Memory B cell (primary cell): ENCODE measurements at regions not wholly inside any gene's neighbourhood (a gene's known extent, or its start where the extent isn't known, plus 50 kb on each side); places are given as distances from the start of the nearest gene placed in this dataset.

ENCODE experiments used
- ATAC-seq: fragments of 150-1000 bp; cut with Tn5 transposase; 2 replicates; pipeline ENCODE4 v1.10.0; 2021; ENCODE audit warnings: low read depth, mild to moderate bottlenecking, moderate library complexity
- DNase-seq, 2 donors: peaks; one replicate each; pipeline ENCODE4 v3.0.0; 2022; ENCODE audit warnings: low spot score in 2 of 2
- H3K27ac Mint-ChIP-seq: one replicate; pipeline ENCODE4 v1.8.0; 2022; ENCODE audit warnings: mild to moderate bottlenecking, moderate library complexity, mixed read lengths
- H3K27me3 Mint-ChIP-seq: one replicate; pipeline ENCODE4 v1.8.0; 2022; ENCODE audit warnings: mixed read lengths
- H3K36me3 Mint-ChIP-seq: one replicate; pipeline ENCODE4 v1.8.0; 2022; ENCODE audit warnings: mild to moderate bottlenecking, mixed read lengths
- H3K4me1 Mint-ChIP-seq: one replicate; pipeline ENCODE4 v1.8.0; 2022; ENCODE audit warnings: mixed read lengths
- H3K4me3 Mint-ChIP-seq: one replicate; pipeline ENCODE4 v1.8.0; 2022; ENCODE audit warnings: mild to moderate bottlenecking, moderate library complexity, mixed read lengths
- H3K9me3 Mint-ChIP-seq: one replicate; pipeline ENCODE4 v1.8.0; 2022; ENCODE audit warnings: mixed read lengths

- Mint-ChIP-seq H3K36me3 (no peaks in the 10 kb centered on the region), H3K9me3 (peaks cover 4% of the 10 kb centered on the region), H3K4me3 (no peak overlapping the region), H3K27ac (no peak overlapping the region), H3K27me3 (no peaks in the 10 kb centered on the region), H3K4me1 (no peaks in the 10 kb centered on the region)
- DNase-seq: no peak
- no peak for ATAC-seq
These were observed 304.6 kb upstream of the TENM3 start for GRCh38 chr4:181938631-181939030.

- no peak overlapping the region for H3K27ac Mint-ChIP-seq
- H3K36me3 Mint-ChIP-seq: no peaks in the 10 kb centered on the region
- no peak for ATAC-seq
- no peaks in the 10 kb centered on the region for H3K27me3 Mint-ChIP-seq
- H3K4me3 Mint-ChIP-seq: no peak overlapping the region
- no peaks in the 10 kb centered on the region for H3K4me1 Mint-ChIP-seq
- H3K9me3 Mint-ChIP-seq: peaks cover 4% of the 10 kb centered on the region
- DNase-seq: no peak
These were observed 303.8 kb upstream of the TENM3 start for GRCh38 chr4:181939199-181939945.

DNA sequence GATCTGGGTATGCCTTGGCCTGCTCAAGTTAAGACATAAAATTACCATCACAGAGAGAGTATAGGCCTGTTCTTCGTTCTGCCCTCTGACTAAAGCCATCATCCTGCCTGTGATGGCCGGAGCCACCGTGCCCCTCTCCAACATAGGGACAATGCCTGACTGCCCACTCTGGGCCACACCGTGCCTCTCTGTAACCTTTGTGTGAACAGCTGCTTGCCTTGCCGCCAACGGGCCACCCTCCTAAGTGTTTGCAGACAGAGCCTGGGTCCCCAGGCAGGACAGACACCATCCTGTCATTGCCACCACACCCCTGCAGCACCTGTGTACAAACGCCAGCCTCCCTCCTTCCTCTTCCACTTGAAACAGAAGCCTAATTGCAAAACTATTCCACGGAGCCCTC, 298.7 kb upstream of the TENM3 start:
- DNase-seq (no peak), ATAC-seq (no peak)
- no peaks in the 10 kb centered on the region for H3K36me3 Mint-ChIP-seq
- H3K27me3 Mint-ChIP-seq: no peaks in the 10 kb centered on the region
- no peaks in the 10 kb centered on the region for H3K4me1 Mint-ChIP-seq
- H3K4me3 Mint-ChIP-seq: no peak overlapping the region
- H3K9me3 Mint-ChIP-seq: no peaks in the 10 kb centered on the region
- no peak overlapping the region for H3K27ac Mint-ChIP-seq

GRCh38 chr4:181946902-181947301, 296.3 kb upstream of the TENM3 start:
- H3K27me3 Mint-ChIP-seq: no peaks in the 10 kb centered on the region
- ATAC-seq (no peak), DNase-seq (no peak)
- H3K4me3 Mint-ChIP-seq: no peak overlapping the region
- no peaks in the 10 kb centered on the region for H3K4me1 Mint-ChIP-seq
- no peaks in the 10 kb centered on the region for H3K36me3 Mint-ChIP-seq
- H3K9me3 Mint-ChIP-seq: no peaks in the 10 kb centered on the region
- no peak overlapping the region for H3K27ac Mint-ChIP-seq

- no peaks in the 10 kb centered on the region for H3K9me3 Mint-ChIP-seq
- no peaks in the 10 kb centered on the region for H3K36me3 Mint-ChIP-seq
- no peak overlapping the region for H3K4me3 Mint-ChIP-seq
- DNase-seq: no peak
- no peaks in the 10 kb centered on the region for H3K4me1 Mint-ChIP-seq
- H3K27ac Mint-ChIP-seq: no peak overlapping the region
- ATAC-seq: no peak
- no peaks in the 10 kb centered on the region for H3K27me3 Mint-ChIP-seq
These were observed 294.3 kb upstream of the TENM3 start for GRCh38 chr4:181948839-181949382.

DNA sequence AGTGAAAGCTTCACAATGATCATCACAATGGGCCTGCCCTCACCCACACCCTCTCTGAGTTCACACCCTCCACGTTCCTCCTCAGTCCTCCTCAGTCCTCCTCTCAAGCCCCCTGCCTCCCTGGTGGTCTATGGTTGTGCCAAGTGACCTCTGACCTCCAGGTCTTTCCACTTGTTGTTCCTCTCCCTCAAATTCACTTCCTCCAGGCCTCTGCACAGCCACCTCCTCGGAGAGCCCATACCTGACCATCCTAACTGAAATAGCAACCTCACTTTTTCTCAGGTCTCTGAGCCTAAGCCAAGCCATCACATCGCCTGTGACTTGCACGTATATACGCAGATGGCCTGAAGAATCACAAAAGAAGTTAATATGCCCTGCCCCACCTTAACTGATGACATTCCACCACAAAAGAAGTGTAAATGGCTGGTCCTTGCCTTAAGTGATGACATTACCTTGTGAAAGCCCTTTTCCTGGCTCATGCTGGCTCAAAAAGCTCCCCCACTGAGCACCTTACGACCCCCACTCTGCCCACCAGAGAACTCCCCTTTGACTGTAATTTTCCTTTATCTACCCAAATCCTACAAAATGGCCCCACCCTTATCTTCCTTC, 293.4 kb upstream of the TENM3 start:
- ATAC-seq (no peak), DNase-seq (no peak)
- no peaks in the 10 kb centered on the region for H3K4me1 Mint-ChIP-seq
- no peaks in the 10 kb centered on the region for H3K36me3 Mint-ChIP-seq
- no peak overlapping the region for H3K27ac Mint-ChIP-seq
- H3K27me3 Mint-ChIP-seq: no peaks in the 10 kb centered on the region
- no peaks in the 10 kb centered on the region for H3K9me3 Mint-ChIP-seq
- H3K4me3 Mint-ChIP-seq: no peak overlapping the region

DNA sequence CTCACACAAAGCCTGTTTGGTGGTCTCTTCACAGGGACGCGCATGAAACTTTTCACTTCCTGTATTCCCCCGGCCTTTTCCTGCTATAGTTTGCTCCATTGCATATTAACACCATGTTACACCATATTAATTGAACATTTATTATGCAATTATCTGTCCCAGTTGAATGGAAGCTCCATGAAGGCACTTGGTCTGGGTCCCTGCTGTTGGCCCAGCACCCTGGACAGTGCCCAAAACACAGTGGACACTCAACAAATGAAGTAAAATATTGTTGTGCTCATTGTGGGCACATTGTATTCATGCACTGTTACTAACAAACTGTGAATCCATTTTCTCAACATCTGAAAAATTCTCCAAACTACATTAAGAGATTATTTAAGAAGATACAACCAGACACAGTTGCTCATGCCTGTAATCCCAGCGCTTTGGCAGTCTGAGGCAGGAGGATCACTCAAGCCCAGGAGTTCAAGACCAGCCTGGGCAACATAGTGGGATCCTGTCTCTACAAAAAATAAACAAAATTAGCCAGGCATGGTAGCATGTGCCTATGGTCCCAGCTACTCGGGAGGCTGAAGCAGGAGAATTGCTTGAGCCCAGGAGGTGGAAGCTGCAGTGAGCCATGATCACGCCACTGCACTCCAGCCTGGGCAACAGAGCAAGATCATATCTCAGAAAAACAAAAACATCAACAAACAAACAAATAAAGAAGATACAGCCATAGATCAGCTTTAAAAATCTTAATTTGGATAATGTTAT, 292.7 kb upstream of the TENM3 start:
- Mint-ChIP-seq H3K27ac (no peak overlapping the region), H3K36me3 (no peaks in the 10 kb centered on the region), H3K4me1 (no peaks in the 10 kb centered on the region), H3K4me3 (no peak overlapping the region), H3K9me3 (no peaks in the 10 kb centered on the region), H3K27me3 (no peaks in the 10 kb centered on the region)
- DNase-seq (no peak), ATAC-seq (no peak)

GRCh38 chr4:181951265-181951664, 291.9 kb upstream of the TENM3 start:
- Mint-ChIP-seq H3K4me1 (no peaks in the 10 kb centered on the region), H3K36me3 (no peaks in the 10 kb centered on the region), H3K9me3 (no peaks in the 10 kb centered on the region), H3K4me3 (no peak overlapping the region), H3K27me3 (no peaks in the 10 kb centered on the region), H3K27ac (no peak overlapping the region)
- ATAC-seq (no peak), DNase-seq (no peak)

- no peak overlapping the region for H3K27ac Mint-ChIP-seq
- no peaks in the 10 kb centered on the region for H3K27me3 Mint-ChIP-seq
- H3K4me1 Mint-ChIP-seq: no peaks in the 10 kb centered on the region
- H3K36me3 Mint-ChIP-seq: no peaks in the 10 kb centered on the region
- no peaks in the 10 kb centered on the region for H3K9me3 Mint-ChIP-seq
- no peak for DNase-seq
- no peak for ATAC-seq
- H3K4me3 Mint-ChIP-seq: no peak overlapping the region
These were observed 290.7 kb upstream of the TENM3 start for GRCh38 chr4:181952478-181952877.

GRCh38 chr4:181956512-181956911, 286.7 kb upstream of the TENM3 start:
- H3K27me3 Mint-ChIP-seq: no peaks in the 10 kb centered on the region
- no peaks in the 10 kb centered on the region for H3K9me3 Mint-ChIP-seq
- H3K4me1 Mint-ChIP-seq: no peaks in the 10 kb centered on the region
- no peak for ATAC-seq
- DNase-seq: no peak
- H3K4me3 Mint-ChIP-seq: no peak overlapping the region
- H3K27ac Mint-ChIP-seq: no peak overlapping the region
- H3K36me3 Mint-ChIP-seq: no peaks in the 10 kb centered on the region

DNA sequence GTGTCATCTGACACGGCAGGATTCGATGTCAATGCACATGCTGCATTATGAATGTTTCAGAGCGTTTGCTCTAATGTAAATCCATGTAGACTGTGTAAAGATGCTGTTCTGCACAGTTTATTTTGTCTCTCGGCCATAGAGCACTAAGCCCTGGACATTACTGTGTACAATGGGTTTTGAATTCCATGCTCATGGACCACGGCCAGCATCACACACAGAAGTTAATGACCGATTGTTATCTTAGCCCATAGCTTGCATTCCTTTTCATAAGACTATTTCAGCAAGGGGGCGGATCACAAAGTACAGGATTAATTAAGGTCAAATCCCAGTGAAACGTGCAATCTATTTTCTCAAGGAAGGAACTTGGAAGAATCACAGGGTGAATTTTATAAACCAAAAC, 286.1 kb upstream of the TENM3 start:
- no peak for DNase-seq
- H3K9me3 Mint-ChIP-seq: no peaks in the 10 kb centered on the region
- no peak overlapping the region for H3K27ac Mint-ChIP-seq
- H3K36me3 Mint-ChIP-seq: no peaks in the 10 kb centered on the region
- no peak overlapping the region for H3K4me3 Mint-ChIP-seq
- no peaks in the 10 kb centered on the region for H3K27me3 Mint-ChIP-seq
- no peaks in the 10 kb centered on the region for H3K4me1 Mint-ChIP-seq
- ATAC-seq: no peak

GRCh38 chr4:181958446-181958845, 284.8 kb upstream of the TENM3 start:
- no peaks in the 10 kb centered on the region for H3K9me3 Mint-ChIP-seq
- no peaks in the 10 kb centered on the region for H3K36me3 Mint-ChIP-seq
- DNase-seq (no peak), ATAC-seq (no peak)
- no peak overlapping the region for H3K4me3 Mint-ChIP-seq
- H3K27me3 Mint-ChIP-seq: no peaks in the 10 kb centered on the region
- no peaks in the 10 kb centered on the region for H3K4me1 Mint-ChIP-seq
- H3K27ac Mint-ChIP-seq: no peak overlapping the region

GRCh38 chr4:181959121-181959520, 284.1 kb upstream of the TENM3 start:
- Mint-ChIP-seq H3K4me1 (no peaks in the 10 kb centered on the region), H3K4me3 (no peak overlapping the region), H3K27me3 (no peaks in the 10 kb centered on the region), H3K36me3 (no peaks in the 10 kb centered on the region), H3K9me3 (no peaks in the 10 kb centered on the region), H3K27ac (no peak overlapping the region)
- ATAC-seq (no peak), DNase-seq (no peak)

- H3K4me1 Mint-ChIP-seq: no peaks in the 10 kb centered on the region
- no peak for ATAC-seq
- H3K27me3 Mint-ChIP-seq: no peaks in the 10 kb centered on the region
- no peaks in the 10 kb centered on the region for H3K36me3 Mint-ChIP-seq
- no peak for DNase-seq
- H3K9me3 Mint-ChIP-seq: no peaks in the 10 kb centered on the region
- no peak overlapping the region for H3K27ac Mint-ChIP-seq
- no peak overlapping the region for H3K4me3 Mint-ChIP-seq
These were observed 282.8 kb upstream of the TENM3 start for GRCh38 chr4:181960384-181960783.
